ENCODE measurements at regions not wholly inside any gene's neighbourhood (a gene's known extent, or its start where the extent isn't known, plus 50 kb on each side); places are given as distances from the start of the nearest gene placed in this dataset.

DNA sequence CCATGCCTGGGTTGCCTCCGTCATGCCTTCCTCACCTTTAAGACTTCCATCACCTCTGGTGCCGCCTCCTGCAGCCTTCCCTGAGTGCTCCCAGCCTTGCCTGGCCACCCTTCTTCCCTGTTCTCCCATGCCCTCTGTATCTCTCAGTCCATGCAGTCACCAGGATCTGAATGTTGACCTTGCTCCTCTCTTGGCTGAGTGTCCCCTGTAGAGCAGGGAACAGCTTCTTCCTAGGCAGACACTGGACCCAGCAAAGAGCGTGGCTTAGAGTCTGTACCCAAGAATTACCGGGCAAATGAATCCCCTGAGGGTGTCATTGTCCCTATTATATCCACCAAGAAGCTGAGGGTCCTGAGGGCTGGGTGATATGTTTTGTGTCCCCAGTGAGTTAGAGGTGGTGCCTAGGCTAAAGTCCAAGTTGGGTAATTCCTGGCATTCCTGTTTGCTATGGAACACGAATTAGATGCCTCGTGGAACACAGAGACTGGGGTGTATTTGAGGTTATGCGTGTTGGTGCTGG lies 505.6 kb downstream of the RPS24 start:
- H3K9me3 Mint-ChIP-seq (ENCODE audit: unreplicated experiment), result no peaks in the 10 kb centered on the region
- H3K4me3 Mint-ChIP-seq (ENCODE audit: unreplicated experiment), result no peak overlapping the region
- H3K27me3 Mint-ChIP-seq (ENCODE audit: unreplicated experiment), result peaks cover 57% of the 10 kb centered on the region
- TF ChIP-seq, protein P1, sequence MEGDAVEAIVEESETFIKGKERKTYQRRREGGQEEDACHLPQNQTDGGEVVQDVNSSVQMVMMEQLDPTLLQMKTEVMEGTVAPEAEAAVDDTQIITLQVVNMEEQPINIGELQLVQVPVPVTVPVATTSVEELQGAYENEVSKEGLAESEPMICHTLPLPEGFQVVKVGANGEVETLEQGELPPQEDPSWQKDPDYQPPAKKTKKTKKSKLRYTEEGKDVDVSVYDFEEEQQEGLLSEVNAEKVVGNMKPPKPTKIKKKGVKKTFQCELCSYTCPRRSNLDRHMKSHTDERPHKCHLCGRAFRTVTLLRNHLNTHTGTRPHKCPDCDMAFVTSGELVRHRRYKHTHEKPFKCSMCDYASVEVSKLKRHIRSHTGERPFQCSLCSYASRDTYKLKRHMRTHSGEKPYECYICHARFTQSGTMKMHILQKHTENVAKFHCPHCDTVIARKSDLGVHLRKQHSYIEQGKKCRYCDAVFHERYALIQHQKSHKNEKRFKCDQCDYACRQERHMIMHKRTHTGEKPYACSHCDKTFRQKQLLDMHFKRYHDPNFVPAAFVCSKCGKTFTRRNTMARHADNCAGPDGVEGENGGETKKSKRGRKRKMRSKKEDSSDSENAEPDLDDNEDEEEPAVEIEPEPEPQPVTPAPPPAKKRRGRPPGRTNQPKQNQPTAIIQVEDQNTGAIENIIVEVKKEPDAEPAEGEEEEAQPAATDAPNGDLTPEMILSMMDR (IDR thresholded peaks at IDR 0.05), result no peak
- H3K27ac Mint-ChIP-seq (ENCODE audit: unreplicated experiment), result no peak overlapping the region
- H3K4me1 Mint-ChIP-seq (ENCODE audit: unreplicated experiment), result no peaks in the 10 kb centered on the region
- DNase-seq (ENCODE audit: extremely low spot score, unreplicated experiment), result no peak
- H3K36me3 Mint-ChIP-seq (ENCODE audit: unreplicated experiment), result no peaks in the 10 kb centered on the region

DNA sequence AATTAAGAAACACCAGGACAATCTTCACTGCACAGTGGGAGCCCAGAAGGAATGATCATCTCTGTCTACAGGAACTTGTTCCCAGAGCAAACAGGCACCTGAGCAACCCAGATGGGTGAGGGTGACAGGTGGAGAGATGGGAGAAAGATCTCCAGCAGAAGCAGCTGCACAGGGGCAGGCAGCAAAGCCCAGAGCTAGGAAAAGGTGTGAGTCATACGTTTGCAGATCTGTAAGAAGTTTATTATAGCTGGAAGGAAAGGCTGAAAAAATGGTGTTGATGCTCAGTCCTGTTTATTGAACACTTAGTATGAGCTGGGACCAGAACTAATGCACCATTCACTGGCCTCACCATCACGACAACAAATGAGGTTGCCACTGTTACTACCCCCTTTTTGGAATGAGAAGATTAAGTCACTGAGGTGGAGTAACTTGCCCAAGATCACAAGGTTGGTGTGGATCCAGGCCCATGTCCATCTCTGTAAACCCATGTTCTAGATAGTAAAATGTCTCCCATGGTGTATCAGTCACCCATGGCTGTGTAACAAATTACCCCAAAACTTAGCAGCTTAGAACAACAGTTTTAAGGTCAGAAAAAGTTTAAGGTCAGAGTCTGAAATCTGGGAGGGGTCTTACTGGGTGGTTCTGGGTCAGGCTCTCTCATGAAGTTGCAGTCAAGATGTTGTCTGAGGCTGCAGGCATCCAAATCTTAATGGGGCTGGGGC lies 506.9 kb downstream of the RPS24 start:
- no peaks in the 10 kb centered on the region for H3K36me3 Mint-ChIP-seq (ENCODE audit: unreplicated experiment)
- H3K27me3 Mint-ChIP-seq (ENCODE audit: unreplicated experiment), result peaks cover 60% of the 10 kb centered on the region
- TF ChIP-seq, protein P1 (IDR thresholded peaks at IDR 0.05), result no peak
- H3K4me1 Mint-ChIP-seq (ENCODE audit: unreplicated experiment), result no peaks in the 10 kb centered on the region
- no peak for DNase-seq (ENCODE audit: extremely low spot score, unreplicated experiment)
- no peak overlapping the region for H3K27ac Mint-ChIP-seq (ENCODE audit: unreplicated experiment)
- no peak overlapping the region for H3K4me3 Mint-ChIP-seq (ENCODE audit: unreplicated experiment)
- no peaks in the 10 kb centered on the region for H3K9me3 Mint-ChIP-seq (ENCODE audit: unreplicated experiment)

DNA sequence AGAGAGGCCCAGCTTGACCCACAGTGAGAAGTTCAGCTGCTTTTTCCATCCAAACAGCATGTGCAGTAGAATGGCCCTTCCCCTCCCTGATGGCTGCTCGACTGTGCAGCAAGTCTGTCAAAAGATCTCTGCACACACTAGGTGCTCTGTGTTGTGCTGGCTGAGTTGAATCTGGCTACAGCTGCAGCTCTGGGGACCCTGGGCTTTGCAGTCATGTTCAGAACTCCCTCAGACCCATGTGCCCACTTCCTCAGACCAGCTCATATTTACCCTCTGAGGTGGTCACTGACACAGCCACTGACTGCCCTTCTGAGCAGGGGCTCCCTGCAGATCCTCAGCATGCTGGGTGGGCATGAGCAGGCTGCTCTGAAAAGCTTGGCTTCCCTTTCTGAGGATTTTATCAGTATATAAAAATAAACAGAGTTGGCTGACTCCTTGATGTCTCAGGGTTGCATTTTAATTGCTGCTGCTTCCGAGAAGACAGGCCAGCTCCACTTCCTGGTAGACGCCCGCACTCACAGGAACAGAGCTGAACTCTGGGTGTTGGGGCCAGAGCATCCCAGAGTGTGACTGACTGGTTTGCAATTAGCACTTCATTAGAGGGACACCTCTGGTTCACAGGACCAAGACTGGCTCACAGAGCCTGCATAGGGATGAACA lies 507.9 kb downstream of the RPS24 start:
- Mint-ChIP-seq H3K36me3 (ENCODE audit: unreplicated experiment) (no peaks in the 10 kb centered on the region), H3K4me3 (ENCODE audit: unreplicated experiment) (no peak overlapping the region), H3K9me3 (ENCODE audit: unreplicated experiment) (no peaks in the 10 kb centered on the region), H3K4me1 (ENCODE audit: unreplicated experiment) (no peaks in the 10 kb centered on the region), H3K27ac (ENCODE audit: unreplicated experiment) (no peak overlapping the region), H3K27me3 (ENCODE audit: unreplicated experiment) (peaks cover 68% of the 10 kb centered on the region)
- DNase-seq (ENCODE audit: extremely low spot score, unreplicated experiment), result no peak
- TF ChIP-seq, protein P1 (IDR thresholded peaks at IDR 0.05), result no peak

DNA sequence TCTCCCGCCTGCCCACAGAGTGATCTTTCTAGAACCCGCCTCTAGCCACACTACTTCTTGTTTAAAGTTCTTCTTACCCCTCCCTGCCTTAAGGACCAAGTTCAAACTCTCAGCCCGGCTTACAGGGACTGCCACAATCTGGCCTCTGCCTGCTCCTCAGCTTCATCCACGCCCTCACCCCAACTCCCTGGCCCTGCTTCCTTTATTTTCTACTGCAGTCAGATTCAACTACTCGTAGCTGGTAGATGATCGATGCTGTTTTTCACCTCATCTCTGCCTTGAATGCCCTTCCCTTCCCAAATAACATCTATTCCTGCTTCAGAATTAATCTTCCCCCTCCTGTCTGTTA lies 508.5 kb downstream of the RPS24 start:
- H3K27ac Mint-ChIP-seq (ENCODE audit: unreplicated experiment), result no peak overlapping the region
- no peaks in the 10 kb centered on the region for H3K4me1 Mint-ChIP-seq (ENCODE audit: unreplicated experiment)
- peaks cover 68% of the 10 kb centered on the region for H3K27me3 Mint-ChIP-seq (ENCODE audit: unreplicated experiment)
- DNase-seq (ENCODE audit: extremely low spot score, unreplicated experiment), result no peak
- no peak overlapping the region for H3K4me3 Mint-ChIP-seq (ENCODE audit: unreplicated experiment)
- TF ChIP-seq, protein P1 (IDR thresholded peaks at IDR 0.05), result no peak
- no peaks in the 10 kb centered on the region for H3K9me3 Mint-ChIP-seq (ENCODE audit: unreplicated experiment)
- no peaks in the 10 kb centered on the region for H3K36me3 Mint-ChIP-seq (ENCODE audit: unreplicated experiment)

DNA sequence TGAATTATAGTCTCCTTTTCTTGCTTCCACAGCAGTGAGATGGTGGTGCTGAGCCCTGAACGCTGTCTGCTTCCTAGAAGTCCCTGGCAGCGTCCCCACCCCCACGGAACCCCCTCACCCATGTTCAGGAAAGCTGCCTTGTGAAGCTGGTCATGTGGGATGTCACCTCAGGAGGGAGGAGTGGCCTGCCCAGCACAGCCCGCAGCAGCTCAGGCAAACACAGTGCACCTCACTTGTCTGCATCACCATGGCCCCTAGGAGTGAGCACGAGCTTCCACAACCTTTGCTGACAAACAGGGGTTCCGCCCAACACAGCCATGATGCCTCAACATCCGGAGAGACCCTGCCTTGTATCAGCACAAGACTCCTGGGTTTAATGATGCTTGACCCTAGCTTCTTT lies 508.9 kb downstream of the RPS24 start:
- Mint-ChIP-seq H3K4me3 (ENCODE audit: unreplicated experiment) (no peak overlapping the region), H3K36me3 (ENCODE audit: unreplicated experiment) (no peaks in the 10 kb centered on the region), H3K9me3 (ENCODE audit: unreplicated experiment) (no peaks in the 10 kb centered on the region), H3K27ac (ENCODE audit: unreplicated experiment) (no peak overlapping the region), H3K4me1 (ENCODE audit: unreplicated experiment) (no peaks in the 10 kb centered on the region), H3K27me3 (ENCODE audit: unreplicated experiment) (peaks cover 72% of the 10 kb centered on the region)
- no peak for DNase-seq (ENCODE audit: extremely low spot score, unreplicated experiment)
- TF ChIP-seq, protein P1 (IDR thresholded peaks at IDR 0.05), result no peak
